ENCODE measurements at regions not wholly inside any gene's neighbourhood (a gene's known extent, or its start where the extent isn't known, plus 50 kb on each side); places are given as distances from the start of the nearest gene placed in this dataset.

- no peak for TF ChIP-seq ZNF274 (IDR thresholded peaks at IDR 0.05; ENCODE audit: low read depth, low read length)
- H3K4me3 ChIP-seq (ENCODE audit: low read length) = no peak overlapping the region
Observed at GRCh38 chr2:128914320-128914719, 595.7 kb upstream of the HS6ST1 start.

- no peak for TF ChIP-seq ZNF274 (IDR thresholded peaks at IDR 0.05; ENCODE audit: low read depth, low read length)
- no peak overlapping the region for H3K4me3 ChIP-seq (ENCODE audit: low read length)
Observed at GRCh38 chr2:128921751-128922150, 603.1 kb upstream of the HS6ST1 start.

- no peak for TF ChIP-seq ZNF274 (IDR thresholded peaks at IDR 0.05; ENCODE audit: low read depth, low read length)
- H3K4me3 ChIP-seq (ENCODE audit: low read length) = no peak overlapping the region
Observed at GRCh38 chr2:128922154-128922553, 603.5 kb upstream of the HS6ST1 start.

GRCh38 chr2:128925631-128926030 lies 607.0 kb upstream of the HS6ST1 start:
- H3K4me3 ChIP-seq (ENCODE audit: low read length) = no peak overlapping the region
- no peak for TF ChIP-seq ZNF274 (IDR thresholded peaks at IDR 0.05; ENCODE audit: low read depth, low read length)

GRCh38 chr2:128930101-128930500 lies 611.4 kb upstream of the HS6ST1 start:
- H3K4me3 ChIP-seq (ENCODE audit: low read length) = no peak overlapping the region
- no peak for TF ChIP-seq ZNF274 (IDR thresholded peaks at IDR 0.05; ENCODE audit: low read depth, low read length)

- no peak for TF ChIP-seq ZNF274 (IDR thresholded peaks at IDR 0.05; ENCODE audit: low read depth, low read length)
- H3K4me3 ChIP-seq (ENCODE audit: low read length) = no peak overlapping the region
Observed at GRCh38 chr2:128940378-128940777, 621.7 kb upstream of the HS6ST1 start.

GRCh38 chr2:128941751-128942150 lies 623.1 kb upstream of the HS6ST1 start:
- no peak for TF ChIP-seq ZNF274 (IDR thresholded peaks at IDR 0.05; ENCODE audit: low read depth, low read length)
- H3K4me3 ChIP-seq (ENCODE audit: low read length) = no peak overlapping the region

GRCh38 chr2:128949360-128949759 lies 630.7 kb upstream of the HS6ST1 start:
- no peak overlapping the region for H3K4me3 ChIP-seq (ENCODE audit: low read length)
- TF ChIP-seq ZNF274 (IDR thresholded peaks at IDR 0.05; ENCODE audit: low read depth, low read length) = no peak

GRCh38 chr2:128950758-128951157 lies 632.1 kb upstream of the HS6ST1 start:
- no peak overlapping the region for H3K4me3 ChIP-seq (ENCODE audit: low read length)
- TF ChIP-seq ZNF274 (IDR thresholded peaks at IDR 0.05; ENCODE audit: low read depth, low read length) = no peak

GRCh38 chr2:128958241-128958640 lies 639.6 kb upstream of the HS6ST1 start:
- no peak overlapping the region for H3K4me3 ChIP-seq (ENCODE audit: low read length)
- no peak for TF ChIP-seq ZNF274 (IDR thresholded peaks at IDR 0.05; ENCODE audit: low read depth, low read length)

GRCh38 chr2:128967646-128968045 lies 649.0 kb upstream of the HS6ST1 start:
- no peak overlapping the region for H3K4me3 ChIP-seq (ENCODE audit: low read length)
- no peak for TF ChIP-seq ZNF274 (IDR thresholded peaks at IDR 0.05; ENCODE audit: low read depth, low read length)

- TF ChIP-seq ZNF274 (IDR thresholded peaks at IDR 0.05; ENCODE audit: low read depth, low read length) = no peak
- no peak overlapping the region for H3K4me3 ChIP-seq (ENCODE audit: low read length)
Observed at GRCh38 chr2:128969374-128969773, 650.7 kb upstream of the HS6ST1 start.

- no peak overlapping the region for H3K4me3 ChIP-seq (ENCODE audit: low read length)
- TF ChIP-seq ZNF274 (IDR thresholded peaks at IDR 0.05; ENCODE audit: low read depth, low read length) = no peak
Observed at GRCh38 chr2:128970332-128971116, 651.9 kb upstream of the HS6ST1 start.

GRCh38 chr2:128973566-128973965 lies 654.9 kb upstream of the HS6ST1 start:
- TF ChIP-seq ZNF274 (IDR thresholded peaks at IDR 0.05; ENCODE audit: low read depth, low read length) = no peak
- no peak overlapping the region for H3K4me3 ChIP-seq (ENCODE audit: low read length)

GRCh38 chr2:128978212-128978611 lies 659.5 kb upstream of the HS6ST1 start:
- no peak overlapping the region for H3K4me3 ChIP-seq (ENCODE audit: low read length)
- no peak for TF ChIP-seq ZNF274 (IDR thresholded peaks at IDR 0.05; ENCODE audit: low read depth, low read length)

- TF ChIP-seq ZNF274 (IDR thresholded peaks at IDR 0.05; ENCODE audit: low read depth, low read length) = no peak
- H3K4me3 ChIP-seq (ENCODE audit: low read length) = no peak overlapping the region
Observed at GRCh38 chr2:128979182-128979581, 660.5 kb upstream of the HS6ST1 start.

All from GM08714 (cell line).